ENCODE measurements at regions not wholly inside any gene's neighbourhood (a gene's known extent, or its start where the extent isn't known, plus 50 kb on each side); places are given as distances from the start of the nearest gene placed in this dataset.

DNA sequence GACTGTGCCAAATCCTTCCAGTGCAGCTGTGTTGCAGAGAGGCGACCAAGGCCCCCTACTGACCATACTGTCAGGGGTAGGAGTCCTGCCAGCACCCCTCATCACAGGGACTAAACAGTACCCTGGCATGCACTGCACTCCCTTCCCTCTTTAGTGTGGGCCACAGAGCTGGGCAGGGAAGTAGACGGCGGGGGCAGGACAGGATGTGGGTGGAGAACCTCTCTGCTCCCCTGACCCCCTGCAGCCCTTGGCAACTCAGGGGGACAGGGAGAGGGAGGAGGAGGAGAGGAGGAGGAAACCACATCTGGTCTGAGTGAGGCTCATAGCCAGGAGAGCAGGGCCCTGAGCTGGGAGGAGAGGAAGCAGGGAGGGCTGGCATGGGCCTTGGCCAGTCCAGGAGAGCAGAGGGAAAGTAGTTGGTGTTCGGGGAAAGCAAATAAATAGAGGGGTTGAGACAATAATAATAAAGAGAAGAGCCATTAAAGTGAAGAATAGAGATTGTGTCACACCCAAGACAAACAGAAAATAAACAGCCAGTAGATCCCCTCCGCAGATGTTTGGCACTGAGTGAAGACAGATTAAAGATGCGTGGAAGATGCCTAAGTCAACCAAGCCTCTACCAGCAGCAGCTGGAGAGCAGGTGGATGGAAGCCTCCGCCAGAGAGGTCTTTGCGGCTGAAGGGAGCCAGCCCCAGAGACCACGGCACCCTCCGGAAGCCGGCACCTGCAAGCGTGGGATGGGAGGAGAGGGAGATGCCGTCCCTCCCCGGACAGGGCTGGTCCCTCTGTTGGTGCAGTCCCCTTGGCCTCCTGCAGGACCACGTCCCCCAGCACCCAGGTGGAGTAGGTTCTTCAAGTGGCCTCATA, 61.5 kb downstream of the RPUSD4 start:
- H3K4me3 ChIP-seq (ENCODE audit: low read depth, low read length) = no peak overlapping the region
- H3K79me2 ChIP-seq = no peaks in the 10 kb centered on the region
- no peak overlapping the region for H3K9ac ChIP-seq
- H3K9me3 ChIP-seq (ENCODE audit: control insufficient read depth, low read length) = no peaks in the 10 kb centered on the region
- no peaks in the 10 kb centered on the region for H3K27me3 ChIP-seq (ENCODE audit: control insufficient read depth, insufficient read depth, low read length)
- no peaks in the 10 kb centered on the region for H3K4me1 ChIP-seq
- no peaks in the 10 kb centered on the region for H3K36me3 ChIP-seq (ENCODE audit: control insufficient read depth, insufficient read depth, low read length)
- no peak overlapping the region for H2AFZ ChIP-seq
- no peak overlapping the region for H3K4me2 ChIP-seq (ENCODE audit: low read length)
- H3K27ac ChIP-seq = no peak overlapping the region
- TF ChIP-seq CTCF (IDR thresholded peaks at IDR 0.05) = no peak

DNA sequence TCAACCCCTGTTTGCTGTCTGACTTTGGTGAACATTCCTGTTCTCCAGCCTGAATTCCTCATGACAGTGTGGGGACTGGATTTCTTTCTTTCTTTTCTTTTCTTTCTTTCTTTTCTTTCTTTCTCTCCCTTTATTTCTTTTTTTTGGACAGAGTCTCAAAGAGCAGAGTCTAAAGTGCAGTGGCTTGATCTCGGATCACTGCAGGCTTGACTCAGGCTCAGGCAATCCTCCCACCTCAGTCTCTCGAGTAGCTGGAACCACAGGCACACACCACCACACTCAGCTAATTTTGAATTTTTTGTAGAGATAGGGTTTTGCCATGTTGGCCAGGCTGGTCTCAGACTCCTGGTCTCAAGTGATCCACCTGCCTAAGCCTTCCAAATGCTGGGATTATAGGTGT, 63.1 kb downstream of the RPUSD4 start:
- TF ChIP-seq CTCF (IDR thresholded peaks at IDR 0.05) = no peak
- Histone ChIP-seq H3K9me3 (ENCODE audit: control insufficient read depth, low read length) (no peaks in the 10 kb centered on the region), H3K36me3 (ENCODE audit: control insufficient read depth, insufficient read depth, low read length) (no peaks in the 10 kb centered on the region), H2AFZ (no peak overlapping the region), H3K27me3 (ENCODE audit: control insufficient read depth, insufficient read depth, low read length) (no peaks in the 10 kb centered on the region), H3K27ac (no peak overlapping the region), H3K4me1 (no peaks in the 10 kb centered on the region), H3K79me2 (no peaks in the 10 kb centered on the region), H3K9ac (no peak overlapping the region), H3K4me3 (ENCODE audit: low read depth, low read length) (no peak overlapping the region), H3K4me2 (ENCODE audit: low read length) (no peak overlapping the region)

GRCh38 chr11:126147208-126148111, 64.0 kb downstream of the RPUSD4 start:
- Histone ChIP-seq H3K36me3 (ENCODE audit: control insufficient read depth, insufficient read depth, low read length) (no peaks in the 10 kb centered on the region), H3K79me2 (no peaks in the 10 kb centered on the region), H3K4me1 (no peaks in the 10 kb centered on the region), H2AFZ (no peak overlapping the region), H3K27ac (no peak overlapping the region), H3K4me2 (ENCODE audit: low read length) (no peak overlapping the region), H3K9ac (no peak overlapping the region), H3K27me3 (ENCODE audit: control insufficient read depth, insufficient read depth, low read length) (no peaks in the 10 kb centered on the region), H3K4me3 (ENCODE audit: low read depth, low read length) (no peak overlapping the region), H3K9me3 (ENCODE audit: control insufficient read depth, low read length) (no peaks in the 10 kb centered on the region)
- no peak for TF ChIP-seq CTCF (IDR thresholded peaks at IDR 0.05)

GRCh38 chr11:126146454-126147192, 64.8 kb downstream of the RPUSD4 start:
- no peak overlapping the region for H3K4me3 ChIP-seq (ENCODE audit: low read depth, low read length)
- no peaks in the 10 kb centered on the region for H3K79me2 ChIP-seq
- H3K27me3 ChIP-seq (ENCODE audit: control insufficient read depth, insufficient read depth, low read length) = no peaks in the 10 kb centered on the region
- H3K9me3 ChIP-seq (ENCODE audit: control insufficient read depth, low read length) = no peaks in the 10 kb centered on the region
- H3K4me2 ChIP-seq (ENCODE audit: low read length) = no peak overlapping the region
- H3K9ac ChIP-seq = no peak overlapping the region
- H3K36me3 ChIP-seq (ENCODE audit: control insufficient read depth, insufficient read depth, low read length) = no peaks in the 10 kb centered on the region
- H2AFZ ChIP-seq = no peak overlapping the region
- no peak overlapping the region for H3K27ac ChIP-seq
- H3K4me1 ChIP-seq = no peaks in the 10 kb centered on the region
- no peak for TF ChIP-seq CTCF (IDR thresholded peaks at IDR 0.05)
